HG02981 (cell line): ENCODE measurements at regions not wholly inside any gene's neighbourhood (a gene's known extent, or its start where the extent isn't known, plus 50 kb on each side); places are given as distances from the start of the nearest gene placed in this dataset.
"Not testable (repeated sequence)": the region's sequence is repeated elsewhere in the genome, so short reads cannot be mapped to it uniquely, and the experiment has no call there.

Source experiments
- ATAC-seq: cut with Tn5 transposase; IDR thresholded peaks from one replicate; pipeline ENCODE4 v1.9.1; 2021; ENCODE audit warnings: mild to moderate bottlenecking, moderate library complexity; ENCODE audit not compliant: unreplicated experiment

- ATAC-seq, result no peak
These were observed 253.6 kb downstream of the C3orf38 start for GRCh38 chr3:88403319-88403718.

- no peak for ATAC-seq
These were observed 258.3 kb downstream of the C3orf38 start for GRCh38 chr3:88408097-88408496.

GRCh38 chr3:88408935-88409334, 259.2 kb downstream of the C3orf38 start:
- ATAC-seq, result no peak

GRCh38 chr3:88410259-88410658, 260.5 kb downstream of the C3orf38 start:
- ATAC-seq, result no peak

GRCh38 chr3:88412346-88412745, 262.6 kb downstream of the C3orf38 start:
- no peak for ATAC-seq

GRCh38 chr3:88416436-88416835, 266.7 kb downstream of the C3orf38 start:
- ATAC-seq, result no peak

- ATAC-seq, result no peak
These were observed 268.5 kb downstream of the C3orf38 start for GRCh38 chr3:88418219-88418618.

GRCh38 chr3:88433568-88433967, 283.8 kb downstream of the C3orf38 start:
- peak; percentile 99 for ATAC-seq

- ATAC-seq, result peak; percentile 30
These were observed 284.2 kb downstream of the C3orf38 start for GRCh38 chr3:88434001-88434400.

GRCh38 chr3:88440701-88441100, 290.9 kb downstream of the C3orf38 start:
- ATAC-seq, result peak; percentile 59

- ATAC-seq, result no peak
These were observed 293.3 kb downstream of the C3orf38 start for GRCh38 chr3:88443066-88443465.

GRCh38 chr3:88444251-88444650, 294.5 kb downstream of the C3orf38 start:
- no peak for ATAC-seq

- no peak for ATAC-seq
These were observed 302.5 kb downstream of the C3orf38 start for GRCh38 chr3:88452228-88452627.

- no peak for ATAC-seq
These were observed 310.6 kb downstream of the C3orf38 start for GRCh38 chr3:88460369-88460768.

GRCh38 chr3:88462230-88462629, 312.5 kb downstream of the C3orf38 start:
- no peak for ATAC-seq

- no peak for ATAC-seq
These were observed 317.4 kb downstream of the C3orf38 start for GRCh38 chr3:88467191-88467590.

GRCh38 chr3:88469216-88469615, 319.5 kb downstream of the C3orf38 start:
- no peak for ATAC-seq

- no peak for ATAC-seq
These were observed 328.7 kb downstream of the C3orf38 start for GRCh38 chr3:88478460-88478859.

- ATAC-seq, result no peak
These were observed 331.1 kb downstream of the C3orf38 start for GRCh38 chr3:88480822-88481221.

- no peak for ATAC-seq
These were observed 335.2 kb downstream of the C3orf38 start for GRCh38 chr3:88485001-88485400.

- ATAC-seq, result not testable (repeated sequence)
These were observed 359.1 kb downstream of the C3orf38 start for GRCh38 chr3:88508818-88509217.

- no peak for ATAC-seq
These were observed 359.8 kb downstream of the C3orf38 start for GRCh38 chr3:88509582-88509981.

GRCh38 chr3:88528494-88528893, 378.7 kb downstream of the C3orf38 start:
- no peak for ATAC-seq

GRCh38 chr3:88534534-88534933, 384.8 kb downstream of the C3orf38 start:
- no peak for ATAC-seq
